Cardiac fibroblast (primary cell): ENCODE measurements at regions not wholly inside any gene's neighbourhood (a gene's known extent, or its start where the extent isn't known, plus 50 kb on each side); places are given as distances from the start of the nearest gene placed in this dataset.

ENCODE experiments used
- DNase-seq, 2 donors: peaks; one replicate each; pipeline versions ENCODE4 v3.0.0 to v3.0.0-alpha.2; 2010; ENCODE audit warnings: low read depth in 2 of 2
- H3K4me3 ChIP-seq, 2 donors: replicated peaks in 1 of 2; 1 replicate in 1 of 2; 2 replicates in 1 of 2; pipeline ENCODE4 v1.5.1; 2011; ENCODE audit warnings: low read depth in 2 of 2, low read length in 2 of 2, mild to moderate bottlenecking in 2 of 2, moderate library complexity in 1 of 2
- CTCF ChIP-seq: IDR thresholded peaks from one replicate; pipeline ENCODE4 v1.5.1; 2011; ENCODE audit warnings: low read depth, mild to moderate bottlenecking, low read length, inconsistent platforms

GRCh38 chr12:45490232-45490881 lies 239.1 kb upstream of the ARID2 start:
- DNase-seq, result no peak
- no peak for TF ChIP-seq CTCF
- no peak overlapping the region for H3K4me3 ChIP-seq

GRCh38 chr12:45494279-45494678 lies 235.2 kb upstream of the ARID2 start:
- no peak overlapping the region for H3K4me3 ChIP-seq
- DNase-seq, result no peak
- TF ChIP-seq CTCF, result no peak

- DNase-seq, result no peak
- no peak for TF ChIP-seq CTCF
- H3K4me3 ChIP-seq, result no peak overlapping the region
Observed at GRCh38 chr12:45498645-45499044, 230.9 kb upstream of the ARID2 start.

DNA sequence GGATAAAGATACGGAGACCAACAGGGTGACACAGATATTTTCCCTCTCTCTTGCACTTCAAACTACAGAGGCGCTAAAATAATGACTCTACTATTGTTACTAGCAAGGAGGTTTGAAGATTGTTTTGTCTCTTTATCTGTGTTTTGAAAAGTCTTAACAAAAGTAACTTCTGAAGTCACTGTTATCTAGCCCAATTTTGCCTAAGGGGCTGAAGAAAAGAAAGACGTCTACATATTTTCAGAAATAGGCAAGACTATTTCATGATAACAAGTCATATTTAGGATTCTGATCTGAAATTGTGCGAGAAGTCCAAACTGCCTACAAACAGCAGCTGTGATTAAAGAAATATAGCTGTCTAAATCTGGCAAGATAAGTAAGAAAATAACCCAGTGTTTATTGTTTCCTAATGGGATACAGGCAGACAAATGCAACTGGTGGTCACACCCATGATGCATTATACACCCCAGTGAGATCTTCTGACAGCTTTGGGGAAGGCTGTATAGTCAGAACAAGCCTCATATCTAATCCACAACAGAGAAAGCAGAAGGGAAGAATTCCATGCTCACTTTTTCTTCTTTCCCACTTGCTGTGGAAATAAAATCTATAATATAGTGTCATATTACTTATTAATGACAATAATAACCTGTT lies 226.9 kb upstream of the ARID2 start:
- no peak overlapping the region for H3K4me3 ChIP-seq
- no peak for DNase-seq

DNA sequence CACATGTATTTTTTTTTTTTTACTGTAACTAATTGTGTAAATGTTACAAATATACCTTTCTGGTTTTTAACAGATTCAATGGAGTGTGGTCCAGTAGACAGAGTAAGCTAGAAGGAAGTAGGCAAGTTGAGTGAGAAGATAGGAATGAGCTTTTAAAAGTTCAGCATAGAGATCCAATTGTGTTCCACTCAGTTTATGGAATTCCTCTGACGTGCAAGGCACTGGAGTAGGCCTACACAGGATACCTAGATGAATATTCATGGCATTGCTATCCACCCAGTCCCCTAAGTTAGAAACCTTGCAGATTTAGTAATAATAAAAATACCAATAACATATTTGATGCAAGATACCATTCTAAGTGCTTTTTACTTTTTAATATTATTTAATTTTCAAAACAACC lies 225.6 kb upstream of the ARID2 start:
- DNase-seq, result no peak
- no peak for TF ChIP-seq CTCF
- H3K4me3 ChIP-seq, result no peak overlapping the region

More for the DNA sequence above, 226.9 kb upstream of the ARID2 start:
- TF ChIP-seq CTCF, result no peak

GRCh38 chr12:45504316-45505010 lies 225.0 kb upstream of the ARID2 start:
- no peak for TF ChIP-seq CTCF
- H3K4me3 ChIP-seq, result no peak overlapping the region
- DNase-seq, result no peak
